Mesodermal cell (in vitro differentiated cells): ENCODE measurements at regions not wholly inside any gene's neighbourhood (a gene's known extent, or its start where the extent isn't known, plus 50 kb on each side); places are given as distances from the start of the nearest gene placed in this dataset.

Experiments
- H3K27ac ChIP-seq: 2 replicates; pipeline ENCODE4 v1.7.0; 2013; ENCODE audit warnings: mild to moderate bottlenecking, low read depth, low read length, moderate library complexity; ENCODE audit not compliant: severe bottlenecking
- H3K36me3 ChIP-seq: 2 replicates; pipeline ENCODE4 v1.7.1; 2013; ENCODE audit warnings: mild to moderate bottlenecking, low read length, moderate library complexity; ENCODE audit not compliant: control insufficient read depth, insufficient read depth
- H3K4me1 ChIP-seq: one replicate; pipeline ENCODE4 v1.7.1; 2013; ENCODE audit warnings: mild to moderate bottlenecking, low read length; ENCODE audit not compliant: insufficient read depth, control insufficient read depth, poor library complexity, severe bottlenecking
- H3K4me3 ChIP-seq: 2 replicates; pipeline ENCODE4 v1.7.0; 2013; ENCODE audit warnings: low read length, control low read depth, mild to moderate bottlenecking; ENCODE audit not compliant: insufficient read depth, poor library complexity, severe bottlenecking; ENCODE audit errors: extremely low read depth
- H3K9me3 ChIP-seq: 2 replicates; pipeline ENCODE4 v1.7.1; 2013; ENCODE audit warnings: mild to moderate bottlenecking, low read length, moderate library complexity; ENCODE audit not compliant: control insufficient read depth
- WGBS, 2 experiments: methylation state at CpG; one replicate each; pipeline ENCODE4 v1.1.5; 2013; ENCODE audit warnings: missing lambda C conversion rate in 2 of 2; ENCODE audit not compliant: insufficient coverage in 2 of 2; 5-methylcytosine and 5-hydroxymethylcytosine counted together

- Histone ChIP-seq H3K36me3 (no peaks in the 10 kb centered on the region), H3K4me3 (no peak overlapping the region), H3K27ac (no peak overlapping the region), H3K4me1 (peaks cover 11% of the 10 kb centered on the region), H3K9me3 (no peaks in the 10 kb centered on the region)
- WGBS, 2 experiments: 80 to 100% methylated on average over 1 to 2 of the region's 5 CpGs
These were observed 221.6 kb downstream of the ACTL7B start for GRCh38 chr9:108634204-108634603.

- Histone ChIP-seq H3K4me1 (peaks cover 11% of the 10 kb centered on the region), H3K27ac (no peak overlapping the region)
- WGBS, 2 experiments: 72 to 100% methylated on average over 2 of the region's 3 CpGs
These were observed 224.1 kb downstream of the ACTL7B start for GRCh38 chr9:108631496-108632285.

GRCh38 chr9:108628316-108628715 lies 227.5 kb downstream of the ACTL7B start:
- H3K36me3 ChIP-seq: no peaks in the 10 kb centered on the region
- no peak overlapping the region for H3K27ac ChIP-seq
- H3K9me3 ChIP-seq: no peaks in the 10 kb centered on the region
- no peak overlapping the region for H3K4me3 ChIP-seq
- H3K4me1 ChIP-seq: no peaks in the 10 kb centered on the region

More at GRCh38 chr9:108631496-108632285, 224.1 kb downstream of the ACTL7B start:
- H3K36me3 ChIP-seq: no peaks in the 10 kb centered on the region
- H3K4me3 ChIP-seq: no peak overlapping the region
- no peaks in the 10 kb centered on the region for H3K9me3 ChIP-seq

- 89 to 97% methylated on average over 14 to 17 of the region's 19 CpGs for WGBS, 2 experiments
- H3K27ac ChIP-seq: no peak overlapping the region
- no peaks in the 10 kb centered on the region for H3K36me3 ChIP-seq
- H3K9me3 ChIP-seq: no peaks in the 10 kb centered on the region
- no peak overlapping the region for H3K4me3 ChIP-seq
- no peaks in the 10 kb centered on the region for H3K4me1 ChIP-seq
These were observed 229.0 kb downstream of the ACTL7B start for GRCh38 chr9:108626743-108627142.

DNA sequence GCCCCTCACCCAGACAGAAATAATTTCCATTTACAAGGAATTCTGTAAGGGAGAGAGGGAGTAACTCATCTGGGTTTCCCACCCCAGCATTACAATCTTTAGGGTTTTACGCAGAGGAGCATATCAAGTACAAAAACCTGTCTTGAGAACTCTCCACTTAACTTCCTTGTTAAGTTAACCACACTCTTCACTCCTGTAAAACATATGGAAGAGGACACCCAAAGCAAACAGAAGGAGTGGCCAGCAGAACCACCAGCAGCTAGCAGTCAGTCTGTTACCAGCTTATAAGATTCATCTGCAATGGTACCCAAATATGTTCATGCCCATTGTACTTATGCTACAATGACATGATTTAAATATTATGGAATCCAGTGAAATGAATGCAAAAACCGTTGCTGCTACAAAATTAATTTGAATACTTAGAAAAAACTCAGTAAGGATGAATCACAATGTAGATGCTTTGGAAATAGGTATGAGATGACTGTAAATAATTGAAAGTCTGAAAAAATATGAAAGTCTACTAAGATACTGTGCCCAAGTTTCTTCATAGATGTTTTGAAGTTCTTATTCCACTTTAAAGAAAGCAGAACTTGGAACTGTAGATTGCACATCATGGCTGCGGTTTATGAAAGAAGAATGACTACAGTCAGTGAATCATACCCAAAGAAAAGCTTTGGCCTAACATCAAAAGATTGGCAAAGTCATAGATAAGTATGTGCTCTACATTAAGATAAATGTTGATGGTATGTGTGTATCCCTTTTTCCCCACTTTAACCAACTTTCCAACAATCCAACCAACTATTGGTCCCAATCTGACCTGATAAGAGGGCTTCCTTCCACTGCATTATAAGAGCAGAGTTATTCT lies 233.6 kb downstream of the ACTL7B start:
- H3K4me1 ChIP-seq: peaks cover 6% of the 10 kb centered on the region
- 100% methylated on average over 1 of the region's 3 CpGs; no CpG with 5 or more reads in 1 of the 2 experiments for WGBS, 2 experiments
- H3K9me3 ChIP-seq: no peaks in the 10 kb centered on the region
- no peak overlapping the region for H3K4me3 ChIP-seq
- H3K36me3 ChIP-seq: no peaks in the 10 kb centered on the region
- H3K27ac ChIP-seq: no peak overlapping the region

DNA sequence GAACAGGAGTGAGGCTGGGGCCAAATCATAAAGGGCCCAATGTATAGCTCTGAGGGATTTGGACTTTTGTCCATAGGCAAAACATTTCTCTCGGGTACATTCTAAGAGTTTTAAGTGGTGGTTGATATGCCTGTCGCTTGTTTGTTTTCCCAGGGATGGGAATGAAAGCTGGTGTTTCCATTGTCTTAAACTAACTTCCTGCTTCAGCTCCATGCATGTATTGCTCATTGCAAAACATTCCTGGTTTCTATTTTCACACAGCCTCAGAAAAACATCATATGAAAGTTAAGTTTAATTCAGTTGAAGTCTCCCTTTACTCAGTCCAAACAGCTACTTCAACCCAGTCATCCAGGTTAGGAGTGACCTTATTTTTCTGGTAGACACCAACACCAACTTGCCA lies 235.0 kb downstream of the ACTL7B start:
- no peaks in the 10 kb centered on the region for H3K36me3 ChIP-seq
- H3K27ac ChIP-seq: no peak overlapping the region
- no peaks in the 10 kb centered on the region for H3K9me3 ChIP-seq
- 80% methylated on average over 2 of the region's 2 CpGs; no CpG with 5 or more reads in 1 of the 2 experiments for WGBS, 2 experiments
- H3K4me1 ChIP-seq: peaks cover 8% of the 10 kb centered on the region
- H3K4me3 ChIP-seq: no peak overlapping the region

- WGBS, 2 experiments: 84 to 96% methylated on average over 6 to 7 of the region's 8 CpGs
- Histone ChIP-seq H3K9me3 (no peaks in the 10 kb centered on the region), H3K4me3 (no peak overlapping the region), H3K36me3 (no peaks in the 10 kb centered on the region), H3K4me1 (peaks cover 9% of the 10 kb centered on the region), H3K27ac (no peak overlapping the region)
These were observed 236.8 kb downstream of the ACTL7B start for GRCh38 chr9:108618906-108619550.

DNA sequence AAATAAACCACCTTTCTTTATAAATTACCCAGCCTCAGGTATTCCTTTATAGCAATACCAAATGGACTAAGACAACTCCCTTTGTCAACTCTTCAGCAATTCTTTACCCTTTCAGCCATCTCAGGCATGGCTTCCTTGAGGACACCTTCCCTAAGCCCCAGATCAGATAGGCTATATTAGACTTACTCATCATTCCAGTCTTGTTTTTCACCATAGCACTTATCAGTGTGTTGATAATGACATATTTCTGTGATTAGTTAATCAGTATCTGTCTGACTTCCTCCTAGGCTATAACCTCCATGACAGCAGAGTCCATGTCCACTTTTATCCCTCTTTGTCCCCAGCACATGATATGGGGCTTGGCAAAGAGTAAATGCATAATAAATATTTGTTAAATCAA lies 238.1 kb downstream of the ACTL7B start:
- Histone ChIP-seq H3K4me1 (peaks cover 9% of the 10 kb centered on the region), H3K27ac (no peak overlapping the region)

DNA sequence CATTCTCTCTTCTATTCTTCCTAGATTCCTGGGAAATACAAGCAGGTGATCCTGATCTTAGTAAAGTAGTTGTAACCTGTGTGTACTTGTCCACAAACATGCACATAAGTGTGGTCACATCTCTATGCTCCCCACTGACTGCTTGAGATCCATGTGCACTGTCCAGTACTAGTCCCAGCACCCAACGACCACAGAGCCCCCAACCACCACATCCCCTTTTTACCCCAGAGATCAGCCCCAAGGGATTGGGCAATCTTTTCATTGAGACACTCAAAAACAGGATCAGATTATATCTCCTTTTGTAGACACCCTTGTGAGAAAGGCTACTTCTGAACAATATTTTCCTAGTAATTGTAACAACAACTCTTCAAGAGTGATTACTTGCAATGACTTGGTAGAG lies 240.6 kb downstream of the ACTL7B start:
- WGBS, 2 experiments: 63% methylated on average over 1 of the region's 1 CpG; no CpG with 5 or more reads in 1 of the 2 experiments
- Histone ChIP-seq H3K27ac (no peak overlapping the region), H3K9me3 (no peaks in the 10 kb centered on the region), H3K4me1 (peaks cover 9% of the 10 kb centered on the region), H3K4me3 (no peak overlapping the region), H3K36me3 (no peaks in the 10 kb centered on the region)

More for the DNA sequence above, 238.1 kb downstream of the ACTL7B start:
- Histone ChIP-seq H3K9me3 (no peaks in the 10 kb centered on the region), H3K36me3 (no peaks in the 10 kb centered on the region), H3K4me3 (no peak overlapping the region)

DNA sequence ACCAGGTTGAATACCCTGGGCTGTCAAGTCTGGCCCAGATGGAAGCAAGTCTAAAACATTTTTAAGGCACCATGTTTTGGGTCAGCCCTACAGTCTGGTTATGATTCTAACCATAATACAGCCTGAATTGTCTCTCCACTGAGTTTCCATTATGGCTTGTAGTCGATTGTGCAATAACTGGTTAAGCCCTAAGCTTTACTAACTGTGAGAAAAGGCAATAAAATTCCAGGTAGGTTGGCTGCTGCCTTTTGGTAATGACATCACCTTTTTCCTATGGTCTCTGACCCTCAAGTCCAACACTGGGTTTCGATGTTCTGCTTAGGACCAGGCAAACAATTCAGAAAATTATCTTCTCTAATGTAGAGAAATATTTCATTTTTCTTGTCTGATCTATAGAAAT lies 243.3 kb downstream of the ACTL7B start:
- Histone ChIP-seq H3K27ac (no peak overlapping the region), H3K4me1 (peaks cover 7% of the 10 kb centered on the region), H3K4me3 (no peak overlapping the region), H3K9me3 (no peaks in the 10 kb centered on the region), H3K36me3 (no peaks in the 10 kb centered on the region)
- WGBS, 2 experiments: 100% methylated on average over 1 of the region's 2 CpGs; no CpG with 5 or more reads in 1 of the 2 experiments
